Body of pancreas (tissue), 4 donors: ENCODE measurements at regions not wholly inside any gene's neighbourhood (a gene's known extent, or its start where the extent isn't known, plus 50 kb on each side); places are given as distances from the start of the nearest gene placed in this dataset.

Experiments used
- ATAC-seq: fragments of 150-250 bp; one replicate; pipeline ENCODE4 v1.9.1; 2016
- DNase-seq, 4 donors: peaks; one replicate each; pipeline ENCODE4 v3.0.0-alpha.2; 2019
- H3K27ac ChIP-seq, 4 donors: fragments of 200-600 bp; sonication (generic); 1 replicate in 3 of 4; 2 replicates in 1 of 4; pipeline versions ENCODE4 v1.5.1 to v1.6.1; 2016 to 2019; ENCODE audit warnings: mild to moderate bottlenecking in 1 of 4, mixed read lengths in 1 of 4, moderate library complexity in 1 of 4
- H3K27me3 ChIP-seq, 2 donors: fragments of 200-600 bp; sonication (generic); one replicate each; pipeline ENCODE4 v1.6.0; 2016; ENCODE audit warnings: mild to moderate bottlenecking in 1 of 2
- H3K36me3 ChIP-seq, 2 donors: fragments of 200-600 bp; sonication (generic); replicated peaks in 1 of 2; 2 replicates each; pipeline ENCODE4 v1.5.1; 2016; ENCODE audit warnings: low read depth in 2 of 2; ENCODE audit not compliant: insufficient read depth in 1 of 2
- H3K4me1 ChIP-seq: fragments of 200-600 bp; sonication (generic); one replicate; pipeline ENCODE4 v1.6.0; 2016
- H3K4me3 ChIP-seq, 2 donors: fragments of 200-600 bp; sonication (generic); 1 replicate in 1 of 2; 2 replicates in 1 of 2; pipeline ENCODE4 v1.5.1; 2016 to 2019
- H3K9me3 ChIP-seq, 3 donors: fragments of 200-600 bp; sonication (generic); 1 replicate in 2 of 3; 2 replicates in 1 of 3; pipeline ENCODE4 v1.5.1; 2016
- POLR2A ChIP-seq, 3 donors: fragments of 450-650 bp; IDR thresholded peaks; one replicate each; pipeline ENCODE4 v1.6.1; 2016; ENCODE audit warnings: antibody characterized with exemption in 3 of 3, mild to moderate bottlenecking in 2 of 3
- WGBS, 2 donors: methylation state at CpG; one replicate each; pipeline ENCODE4 v1.1.5; 2017; 5-methylcytosine and 5-hydroxymethylcytosine counted together
- intact Hi-C: fragments of 100-400 bp; cut with DNase I; formaldehyde crosslinking; loops from one replicate; pipeline ENCODE4 v1.15.1; 2023
- TF ChIP-seq, protein P1 (sequence below), 7 experiments: fragments of 450-650 bp in 4 of 7; fragments of 200-600 bp in 3 of 7; sonication (generic) in 3 of 7; IDR thresholded peaks; one replicate each; pipeline ENCODE4 v1.5.1; 2016 to 2019; ENCODE audit warnings: antibody characterized with exemption in 7 of 7

DNA sequence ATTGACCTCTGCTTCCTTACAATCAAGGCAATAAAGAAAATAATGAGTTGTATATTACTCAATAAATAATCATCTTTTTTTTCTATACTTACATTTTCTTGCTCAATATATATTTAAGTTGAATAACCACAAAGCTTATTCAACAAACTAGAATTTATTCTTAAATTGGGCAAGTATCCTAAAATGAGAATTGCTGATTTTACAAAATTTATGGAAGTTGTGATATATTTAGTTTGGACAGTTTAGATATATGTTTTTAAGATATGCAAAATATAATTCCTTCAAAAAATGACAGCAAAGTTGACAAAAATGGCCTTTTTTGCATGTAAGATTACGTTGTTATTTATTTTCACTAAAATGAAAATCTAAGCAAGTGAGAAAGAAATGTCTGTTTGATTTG, 305.7 kb upstream of the GRIN3A start:
- no peaks in the 10 kb centered on the region for H3K4me1 ChIP-seq
- no peak for ATAC-seq

DNA sequence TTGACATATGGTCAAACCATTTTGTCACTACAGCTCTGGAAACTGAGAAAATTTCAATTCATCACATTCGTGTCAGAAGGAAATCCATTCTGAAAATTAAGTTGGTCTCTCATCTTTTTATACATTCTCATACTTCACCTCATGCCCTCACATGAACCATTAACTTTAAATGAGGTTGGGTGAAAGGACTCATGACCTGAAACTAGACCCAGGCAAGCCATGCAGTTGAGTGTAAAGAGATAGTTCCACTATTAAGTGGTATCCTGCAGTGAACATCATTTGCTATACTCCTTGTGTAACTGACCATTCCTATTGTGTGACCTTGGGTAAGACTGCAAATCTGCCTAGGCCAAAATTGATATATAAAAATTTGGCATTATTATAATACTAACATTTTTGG, 299.6 kb upstream of the GRIN3A start:
- TF ChIP-seq POLR2A (IDR thresholded peaks at IDR 0.05), result no peak
- TF ChIP-seq, protein P1, sequence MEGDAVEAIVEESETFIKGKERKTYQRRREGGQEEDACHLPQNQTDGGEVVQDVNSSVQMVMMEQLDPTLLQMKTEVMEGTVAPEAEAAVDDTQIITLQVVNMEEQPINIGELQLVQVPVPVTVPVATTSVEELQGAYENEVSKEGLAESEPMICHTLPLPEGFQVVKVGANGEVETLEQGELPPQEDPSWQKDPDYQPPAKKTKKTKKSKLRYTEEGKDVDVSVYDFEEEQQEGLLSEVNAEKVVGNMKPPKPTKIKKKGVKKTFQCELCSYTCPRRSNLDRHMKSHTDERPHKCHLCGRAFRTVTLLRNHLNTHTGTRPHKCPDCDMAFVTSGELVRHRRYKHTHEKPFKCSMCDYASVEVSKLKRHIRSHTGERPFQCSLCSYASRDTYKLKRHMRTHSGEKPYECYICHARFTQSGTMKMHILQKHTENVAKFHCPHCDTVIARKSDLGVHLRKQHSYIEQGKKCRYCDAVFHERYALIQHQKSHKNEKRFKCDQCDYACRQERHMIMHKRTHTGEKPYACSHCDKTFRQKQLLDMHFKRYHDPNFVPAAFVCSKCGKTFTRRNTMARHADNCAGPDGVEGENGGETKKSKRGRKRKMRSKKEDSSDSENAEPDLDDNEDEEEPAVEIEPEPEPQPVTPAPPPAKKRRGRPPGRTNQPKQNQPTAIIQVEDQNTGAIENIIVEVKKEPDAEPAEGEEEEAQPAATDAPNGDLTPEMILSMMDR (IDR thresholded peaks at IDR 0.05), result no peak
- intact Hi-C loops, result no loop called here
- H3K4me1 ChIP-seq, result no peaks in the 10 kb centered on the region
- no peaks in the 10 kb centered on the region for H3K27me3 ChIP-seq
- no peaks in the 10 kb centered on the region for H3K36me3 ChIP-seq
- 31 to 46% methylated on average over 1 of the region's 1 CpG for WGBS, 2 donors
- H3K9me3 ChIP-seq, result no peaks in the 10 kb centered on the region
- no peak for ATAC-seq
- no peak overlapping the region for H3K4me3 ChIP-seq
- H3K27ac ChIP-seq, result no peak overlapping the region
- DNase-seq, result no peak

More for the DNA sequence above, 305.7 kb upstream of the GRIN3A start:
- intact Hi-C loops, result no loop called here
- no peaks in the 10 kb centered on the region for H3K36me3 ChIP-seq
- no peak overlapping the region for H3K4me3 ChIP-seq
- 49 to 64% methylated on average over 1 of the region's 1 CpG for WGBS, 2 donors
- TF ChIP-seq, protein P1 (IDR thresholded peaks at IDR 0.05), result no peak
- no peak overlapping the region for H3K27ac ChIP-seq
- no peak for DNase-seq
- H3K27me3 ChIP-seq, result no peaks in the 10 kb centered on the region
- H3K9me3 ChIP-seq, result no peaks in the 10 kb centered on the region

DNA sequence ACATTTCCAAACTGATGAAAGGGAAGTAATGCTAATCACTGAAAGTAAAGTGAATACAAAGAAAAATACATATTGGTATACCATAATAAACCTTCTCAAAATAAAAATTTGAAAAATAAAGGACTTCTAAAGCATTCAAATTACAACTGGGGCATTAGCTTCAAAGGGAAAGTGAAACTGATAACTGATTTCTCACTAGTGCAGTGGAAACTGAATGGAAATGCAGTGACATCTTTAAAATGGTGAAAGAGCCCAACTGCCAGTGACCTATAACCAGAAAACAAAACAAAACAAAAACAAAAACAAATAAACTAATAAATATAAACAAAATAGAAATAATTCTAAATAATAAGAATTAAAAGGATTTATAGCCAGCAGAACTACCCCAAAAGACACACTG, 297.5 kb upstream of the GRIN3A start:
- no peaks in the 10 kb centered on the region for H3K9me3 ChIP-seq
- TF ChIP-seq, protein P1 (IDR thresholded peaks at IDR 0.05), result no peak
- no peak for TF ChIP-seq POLR2A (IDR thresholded peaks at IDR 0.05)
- DNase-seq (no peak), ATAC-seq (no peak)
- no peaks in the 10 kb centered on the region for H3K27me3 ChIP-seq
- intact Hi-C loops, result no loop called here
- no peaks in the 10 kb centered on the region for H3K4me1 ChIP-seq
- H3K4me3 ChIP-seq, result no peak overlapping the region
- H3K27ac ChIP-seq, result no peak overlapping the region
- no peaks in the 10 kb centered on the region for H3K36me3 ChIP-seq

DNA sequence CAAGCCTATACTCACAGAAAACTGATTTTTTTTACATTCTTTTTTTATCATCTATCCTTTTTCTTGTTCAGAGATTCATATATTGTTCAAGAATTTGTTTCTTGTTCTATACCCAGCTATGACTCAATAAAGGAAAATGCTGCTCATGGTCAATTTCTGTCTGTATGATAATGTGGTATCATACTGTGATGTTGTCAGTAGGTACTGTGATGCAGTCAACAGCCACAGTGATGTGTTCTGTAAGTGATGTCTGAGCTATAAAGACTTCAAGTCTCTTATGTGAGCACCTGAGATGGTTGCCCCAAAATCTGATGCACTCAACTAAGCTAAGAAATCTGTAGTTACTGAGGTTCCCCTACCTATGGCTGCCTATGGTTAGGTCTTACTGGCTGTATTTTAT, 294.2 kb upstream of the GRIN3A start:
- no peak for TF ChIP-seq POLR2A (IDR thresholded peaks at IDR 0.05)
- TF ChIP-seq, protein P1 (IDR thresholded peaks at IDR 0.05), result no peak
- H3K4me3 ChIP-seq, result no peak overlapping the region
- no peaks in the 10 kb centered on the region for H3K4me1 ChIP-seq
- no peaks in the 10 kb centered on the region for H3K27me3 ChIP-seq
- intact Hi-C loops, result no loop called here
- peaks cover 0 to 4% (median 0%) of the 10 kb centered on the region in 3 donors for H3K9me3 ChIP-seq
- ATAC-seq (no peak), DNase-seq (no peak)
- no peak overlapping the region for H3K27ac ChIP-seq
- no peaks in the 10 kb centered on the region for H3K36me3 ChIP-seq

DNA sequence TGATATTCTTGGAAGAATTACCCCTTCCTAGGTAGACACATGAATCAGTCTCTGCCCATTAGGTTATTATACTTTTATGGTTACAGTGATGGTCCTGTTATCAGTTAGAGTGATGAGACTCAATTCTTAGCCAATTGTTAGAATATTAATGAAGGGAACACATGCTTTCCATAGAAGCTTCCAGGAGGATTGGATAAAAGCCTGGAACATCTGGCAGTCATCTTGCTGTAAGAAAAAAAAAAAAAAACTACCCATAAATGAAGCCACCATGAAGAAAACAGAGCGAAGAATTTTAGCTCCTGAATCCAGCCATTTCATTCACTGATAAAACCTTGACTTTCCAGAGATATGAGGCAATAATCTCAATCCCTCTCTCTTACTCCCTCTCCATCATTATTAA, 262.5 kb upstream of the GRIN3A start:
- no peaks in the 10 kb centered on the region for H3K27me3 ChIP-seq
- ATAC-seq (no peak), DNase-seq (no peak)
- no peak overlapping the region for H3K4me3 ChIP-seq
- H3K9me3 ChIP-seq, result no peaks in the 10 kb centered on the region
- TF ChIP-seq, protein P1 (IDR thresholded peaks at IDR 0.05), result no peak
- no peak for TF ChIP-seq POLR2A (IDR thresholded peaks at IDR 0.05)
- no peak overlapping the region for H3K27ac ChIP-seq
- intact Hi-C loops, result no loop called here
- WGBS, 2 donors, result 71% methylated on average over 1 of the region's 1 CpG
- no peaks in the 10 kb centered on the region for H3K4me1 ChIP-seq
- H3K36me3 ChIP-seq, result no peaks in the 10 kb centered on the region
